ENCODE measurements at regions not wholly inside any gene's neighbourhood (a gene's known extent, or its start where the extent isn't known, plus 50 kb on each side); places are given as distances from the start of the nearest gene placed in this dataset.

DNA sequence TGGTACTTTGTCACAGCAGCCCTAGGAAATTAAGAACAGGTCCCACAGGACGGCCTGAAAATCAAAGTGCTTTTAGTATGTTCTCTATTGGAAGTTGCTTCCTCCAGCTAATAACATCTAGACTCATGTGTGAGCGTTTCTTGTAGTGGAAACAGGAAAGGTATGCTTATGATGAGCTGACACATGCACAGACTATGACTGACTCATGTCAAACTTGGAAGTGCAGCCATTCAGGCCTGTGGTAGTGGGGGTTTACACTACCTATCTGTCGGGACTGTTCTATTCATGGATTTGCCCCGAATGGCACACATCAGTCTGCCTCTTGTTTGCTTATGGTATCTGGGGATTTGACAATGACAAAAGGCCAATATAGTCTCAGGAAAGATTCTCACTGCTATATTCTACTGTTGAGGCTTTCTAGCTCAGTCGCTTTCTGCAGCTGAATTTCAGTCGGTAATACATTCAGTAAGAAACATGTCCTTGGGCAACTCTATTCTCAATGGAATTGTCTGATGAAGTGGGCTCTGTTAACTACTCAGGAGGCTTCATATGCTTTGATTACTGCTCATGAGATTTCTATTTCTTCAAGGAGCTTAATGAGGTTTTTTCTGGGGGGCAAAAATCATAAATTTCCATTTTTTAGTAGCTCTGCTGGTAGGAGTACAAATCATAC is 270.3 kb upstream of the DAAM1 start:
- TF ChIP-seq POLR2A (IDR thresholded peaks at IDR 0.05) = no peak
- TF ChIP-seq, protein P1, sequence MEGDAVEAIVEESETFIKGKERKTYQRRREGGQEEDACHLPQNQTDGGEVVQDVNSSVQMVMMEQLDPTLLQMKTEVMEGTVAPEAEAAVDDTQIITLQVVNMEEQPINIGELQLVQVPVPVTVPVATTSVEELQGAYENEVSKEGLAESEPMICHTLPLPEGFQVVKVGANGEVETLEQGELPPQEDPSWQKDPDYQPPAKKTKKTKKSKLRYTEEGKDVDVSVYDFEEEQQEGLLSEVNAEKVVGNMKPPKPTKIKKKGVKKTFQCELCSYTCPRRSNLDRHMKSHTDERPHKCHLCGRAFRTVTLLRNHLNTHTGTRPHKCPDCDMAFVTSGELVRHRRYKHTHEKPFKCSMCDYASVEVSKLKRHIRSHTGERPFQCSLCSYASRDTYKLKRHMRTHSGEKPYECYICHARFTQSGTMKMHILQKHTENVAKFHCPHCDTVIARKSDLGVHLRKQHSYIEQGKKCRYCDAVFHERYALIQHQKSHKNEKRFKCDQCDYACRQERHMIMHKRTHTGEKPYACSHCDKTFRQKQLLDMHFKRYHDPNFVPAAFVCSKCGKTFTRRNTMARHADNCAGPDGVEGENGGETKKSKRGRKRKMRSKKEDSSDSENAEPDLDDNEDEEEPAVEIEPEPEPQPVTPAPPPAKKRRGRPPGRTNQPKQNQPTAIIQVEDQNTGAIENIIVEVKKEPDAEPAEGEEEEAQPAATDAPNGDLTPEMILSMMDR (IDR thresholded peaks at IDR 0.05 in 8 of 11, conservative IDR thresholded peaks at IDR 0.05 in 3 of 11) = no peak
- TF ChIP-seq POLR2AphosphoS5 (IDR thresholded peaks at IDR 0.05) = no peak
